HepG2 (cell line): ENCODE measurements at regions not wholly inside any gene's neighbourhood (a gene's known extent, or its start where the extent isn't known, plus 50 kb on each side); places are given as distances from the start of the nearest gene placed in this dataset.

ENCODE experiments used
- ATAC-seq: fragments of 200-7000 bp; cut with Tn5 transposase; 3 replicates; pipeline ENCODE4 v1.9.1; 2020; ENCODE audit warnings: mild to moderate bottlenecking, moderate library complexity
- BruUV-seq: library from RNA; stranded (reverse); fragments of 400-500 nt; replicated peaks from 2 replicates; lab custom pipeline; 2021; lab: Mats Ljungman, UMichigan
- CTCF ChIA-PET: fragments of 300-600 bp; formaldehyde crosslinking; extraction: SDS; loops from one replicate; lab custom pipeline; 2021; ENCODE audit warnings: low total read pairs, inconsistent platforms, low intra/inter-chr PET ratio; lab: Yijun Ruan, JAX
- POLR2A ChIA-PET: fragments of 350-600 bp; sonication (Branson Sonifier 250); formaldehyde crosslinking; loops from one replicate; lab custom pipeline; 2020; ENCODE audit warnings: antibody characterized with exemption, inconsistent platforms; lab: Yijun Ruan, JAX
- DNase-seq: peaks from one replicate; pipeline ENCODE4 v3.0.0-alpha.2; 2015; ENCODE audit warnings: low spot score
- FAIRE-seq: peaks from 3 replicates; lab custom pipeline; 2011; peaks lifted over from hg19 to GRCh38; lab: Jason Lieb, UNC
- H2AFZ ChIP-seq: one replicate; pipeline ENCODE4 v1.6.1; 2011; ENCODE audit warnings: low read length, inconsistent platforms
- H3K27ac ChIP-seq: fragments of 300-600 bp; 3 replicates; pipeline ENCODE4 v1.8.0; 2011; ENCODE audit warnings: mixed run types, mild to moderate bottlenecking, mixed read lengths, low read length, inconsistent platforms; ENCODE audit not compliant: insufficient read depth; ENCODE audit errors: extremely low read length
- H3K27me3 ChIP-seq, 2 experiments: fragments of 200-600 bp in 1 of 2; 2 replicates in 1 of 2; 3 replicates in 1 of 2; pipeline versions ENCODE4 v1.6.0 to v1.8.0; 2011; ENCODE audit warnings: low read length in 2 of 2, mild to moderate bottlenecking in 2 of 2, moderate library complexity in 2 of 2, inconsistent platforms in 1 of 2; ENCODE audit not compliant: insufficient read depth in 2 of 2, control insufficient read depth in 1 of 2
- H3K36me3 ChIP-seq, 2 experiments: fragments of 200-600 bp in 1 of 2; replicated peaks in 1 of 2; 2 replicates in 1 of 2; 3 replicates in 1 of 2; pipeline versions ENCODE4 v1.5.1 to v1.8.0; 2011; ENCODE audit warnings: low read length in 2 of 2, inconsistent platforms in 1 of 2; ENCODE audit not compliant: insufficient read depth in 2 of 2, control insufficient read depth in 1 of 2
- H3K4me1 ChIP-seq: 2 replicates; pipeline ENCODE4 v1.5.1; 2012; ENCODE audit warnings: low read length, inconsistent platforms; ENCODE audit not compliant: insufficient read depth
- H3K4me2 ChIP-seq: 2 replicates; pipeline ENCODE4 v1.6.0; 2011; ENCODE audit warnings: low read depth, low read length, inconsistent platforms
- H3K4me3 ChIP-seq, 3 experiments: fragments of 200-600 bp in 1 of 3; sonication (generic), shearing (Covaris generic) in 1 of 3; replicated peaks in 1 of 3; 2 replicates each; pipeline ENCODE4 v1.5.1; 2011 to 2016; ENCODE audit warnings: low read length in 3 of 3, inconsistent platforms in 2 of 3, low read depth in 2 of 3, mild to moderate bottlenecking in 2 of 3, control low read depth in 1 of 3, mixed read lengths in 1 of 3; ENCODE audit not compliant: insufficient read depth in 1 of 3
- H3K79me2 ChIP-seq: one replicate; pipeline ENCODE4 v1.6.1; 2011; ENCODE audit warnings: low read length, inconsistent platforms; ENCODE audit not compliant: insufficient read depth
- H3K9ac ChIP-seq: 2 replicates; pipeline ENCODE4 v1.6.0; 2011; ENCODE audit warnings: mild to moderate bottlenecking, low read depth, low read length, inconsistent platforms; ENCODE audit not compliant: insufficient read depth
- H3K9me3 ChIP-seq: 2 replicates; pipeline ENCODE4 v1.5.1; 2012; ENCODE audit warnings: mild to moderate bottlenecking, low read length
- H4K20me1 ChIP-seq: 2 replicates; pipeline ENCODE4 v1.6.0; 2011; ENCODE audit warnings: inconsistent platforms, mild to moderate bottlenecking, low read length, moderate library complexity; ENCODE audit not compliant: insufficient read depth
- ATF7 ChIP-seq, 2 experiments: fragments of 450-650 bp in 1 of 2; sonication (generic) in 1 of 2; formaldehyde crosslinking in 1 of 2; IDR thresholded peaks; 2 replicates each; pipeline versions ENCODE4 v1.4.0 to v1.6.1; 2016 to 2020; ENCODE audit warnings: antibody characterized with exemption in 1 of 2, mild to moderate bottlenecking in 1 of 2, missing genetic modification reagents in 1 of 2
- CREB1 ChIP-seq, 2 experiments: fragments of 450-650 bp in 1 of 2; IDR thresholded peaks; 2 replicates each; pipeline ENCODE4 v1.6.1; 2016 to 2017; ENCODE audit warnings: control low read depth in 1 of 2, mild to moderate bottlenecking in 1 of 2, missing compliant biosample characterization in 1 of 2, missing genetic modification characterization in 1 of 2
- DNMT1 ChIP-seq: sonication (generic); formaldehyde crosslinking; IDR thresholded peaks from 2 replicates; pipeline ENCODE4 v1.5.1; 2020; ENCODE audit warnings: mild to moderate bottlenecking, missing genetic modification reagents
- HNF4G ChIP-seq, 2 experiments: sonication (generic) in 1 of 2; formaldehyde crosslinking in 1 of 2; IDR thresholded peaks; 2 replicates each; pipeline versions ENCODE4 v1.4.0 to v1.6.1; 2011 to 2020; ENCODE audit warnings: borderline replicate concordance in 2 of 2, low read depth in 2 of 2, mild to moderate bottlenecking in 2 of 2, low read length in 1 of 2, missing genetic modification reagents in 1 of 2, moderate library complexity in 1 of 2
- MAFF ChIP-seq: IDR thresholded peaks from 2 replicates; pipeline ENCODE4 v1.6.1; 2011; ENCODE audit warnings: low read depth, low read length, improper control_type of control experiment
- NCOA1 ChIP-seq: sonication (generic); formaldehyde crosslinking; IDR thresholded peaks from 2 replicates; pipeline ENCODE4 v1.9.0; 2021; ENCODE audit warnings: missing genetic modification reagents
- RBAK ChIP-seq: sonication (generic); formaldehyde crosslinking; IDR thresholded peaks from 2 replicates; pipeline ENCODE4 v1.5.1; 2020; ENCODE audit warnings: mild to moderate bottlenecking, missing genetic modification reagents
- ZFY ChIP-seq: sonication (generic); formaldehyde crosslinking; IDR thresholded peaks from 2 replicates; pipeline ENCODE4 v1.4.0; 2020; ENCODE audit warnings: missing genetic modification reagents
- ZNF564 ChIP-seq: sonication (generic); formaldehyde crosslinking; IDR thresholded peaks from 2 replicates; pipeline ENCODE4 v1.8.1; 2023; ENCODE audit warnings: mild to moderate bottlenecking, missing genetic modification reagents
- ZNF614 ChIP-seq: IDR thresholded peaks from 2 replicates; pipeline ENCODE4 v1.6.1; 2018; ENCODE audit warnings: missing biosample characterization, missing genetic modification reagents, inconsistent platforms, borderline replicate concordance
- WGBS: methylation state at CpG from one replicate; pipeline ENCODE4 v1.1.6; 2017; ENCODE audit warnings: low lambda C conversion rate; 5-methylcytosine and 5-hydroxymethylcytosine counted together
- in situ Hi-C: cut with HindIII; loops from 2 replicates; pipeline ENCODE4 v1.10.0; 2017; ENCODE audit warnings: low pct_unique_long_range_greater_than_20kb; ENCODE audit not compliant: extremely low pct_ligation_motif_present
- intact Hi-C: fragments of 100-400 bp; cut with micrococcal nuclease; formaldehyde crosslinking; loops from one replicate; pipeline ENCODE4 v1.10.0; 2022; ENCODE audit not compliant: unreplicated experiment
- TF ChIP-seq, protein P1 (sequence below): sonication (generic); formaldehyde crosslinking; IDR thresholded peaks from 2 replicates; pipeline ENCODE4 v1.5.1; 2020; ENCODE audit warnings: mild to moderate bottlenecking, moderate library complexity, missing genetic modification reagents
- TF ChIP-seq, protein P2 (sequence below): sonication (generic); formaldehyde crosslinking; IDR thresholded peaks from 2 replicates; pipeline ENCODE4 v1.4.0; 2020; ENCODE audit warnings: missing genetic modification reagents
- TF ChIP-seq, protein P3 (sequence below): IDR thresholded peaks from 2 replicates; pipeline ENCODE4 v1.6.1; 2012; ENCODE audit warnings: low read length, improper control_type of control experiment
- TF ChIP-seq, protein P4 (sequence below): sonication (generic); formaldehyde crosslinking; IDR thresholded peaks from 2 replicates; pipeline ENCODE4 v1.5.0; 2020; ENCODE audit warnings: mild to moderate bottlenecking, missing genetic modification reagents
- TF ChIP-seq, protein P5 (sequence below): sonication (generic); formaldehyde crosslinking; IDR thresholded peaks from 2 replicates; pipeline ENCODE4 v1.4.0; 2020; ENCODE audit warnings: missing genetic modification reagents, low read depth, mild to moderate bottlenecking, borderline replicate concordance

DNA sequence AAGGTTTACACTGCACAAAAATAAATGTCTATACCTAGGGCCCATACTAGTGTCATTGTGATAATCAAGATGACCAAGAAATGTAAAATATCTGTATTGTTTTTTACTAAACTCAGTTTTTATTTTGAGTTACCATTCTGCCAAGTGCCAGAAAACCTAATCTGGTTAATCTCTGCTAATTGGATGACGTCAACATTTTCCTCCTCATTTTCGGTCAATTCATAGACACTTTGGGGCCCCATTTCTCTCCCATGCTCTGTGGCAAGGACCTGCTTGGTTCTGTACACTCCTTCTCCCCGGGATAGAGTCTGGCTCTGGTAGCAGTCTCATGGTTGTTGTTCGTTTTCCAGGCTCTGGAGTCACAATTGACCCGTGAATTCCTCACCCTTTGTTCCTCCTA, 186.5 kb upstream of the TCF4 start:
- no peak for FAIRE-seq
- no TSS peak for BruUV-seq
- no peaks in the 10 kb centered on the region for H4K20me1 ChIP-seq
- TF ChIP-seq ZNF564 (CRISPR knock-in tag) (no peak), NCOA1 (CRISPR knock-in tag) (no peak), HNF4G (IDR thresholded peaks at IDR 0.05; ENCODE audit: borderline replicate concordance, low read depth, low read length) (no peak), HNF4G (CRISPR knock-in tag; IDR thresholded peaks at IDR 0.05; ENCODE audit: borderline replicate concordance, low read depth) (no peak), ZNF614 (CRISPR knock-in tag) (no peak), ATF7 (IDR thresholded peaks at IDR 0.05) (peak; percentile 93), ATF7 (CRISPR knock-in tag; IDR thresholded peaks at IDR 0.05) (no peak), CREB1 (IDR thresholded peaks at IDR 0.05) (peak; percentile 68), CREB1 (CRISPR knock-in tag; IDR thresholded peaks at IDR 0.05) (no peak), DNMT1 (no peak), ZFY (CRISPR knock-in tag) (no peak), MAFF (no peak), RBAK (CRISPR knock-in tag) (no peak)
- TF ChIP-seq, protein P1, sequence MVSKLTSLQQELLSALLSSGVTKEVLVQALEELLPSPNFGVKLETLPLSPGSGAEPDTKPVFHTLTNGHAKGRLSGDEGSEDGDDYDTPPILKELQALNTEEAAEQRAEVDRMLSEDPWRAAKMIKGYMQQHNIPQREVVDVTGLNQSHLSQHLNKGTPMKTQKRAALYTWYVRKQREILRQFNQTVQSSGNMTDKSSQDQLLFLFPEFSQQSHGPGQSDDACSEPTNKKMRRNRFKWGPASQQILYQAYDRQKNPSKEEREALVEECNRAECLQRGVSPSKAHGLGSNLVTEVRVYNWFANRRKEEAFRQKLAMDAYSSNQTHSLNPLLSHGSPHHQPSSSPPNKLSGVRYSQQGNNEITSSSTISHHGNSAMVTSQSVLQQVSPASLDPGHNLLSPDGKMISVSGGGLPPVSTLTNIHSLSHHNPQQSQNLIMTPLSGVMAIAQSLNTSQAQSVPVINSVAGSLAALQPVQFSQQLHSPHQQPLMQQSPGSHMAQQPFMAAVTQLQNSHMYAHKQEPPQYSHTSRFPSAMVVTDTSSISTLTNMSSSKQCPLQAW (CRISPR knock-in tag), result no peak
- TF ChIP-seq, protein P2, sequence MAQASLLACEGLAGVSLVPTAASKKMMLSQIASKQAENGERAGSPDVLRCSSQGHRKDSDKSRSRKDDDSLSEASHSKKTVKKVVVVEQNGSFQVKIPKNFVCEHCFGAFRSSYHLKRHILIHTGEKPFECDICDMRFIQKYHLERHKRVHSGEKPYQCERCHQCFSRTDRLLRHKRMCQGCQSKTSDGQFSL (CRISPR knock-in tag), result no peak
- TF ChIP-seq, protein P3, sequence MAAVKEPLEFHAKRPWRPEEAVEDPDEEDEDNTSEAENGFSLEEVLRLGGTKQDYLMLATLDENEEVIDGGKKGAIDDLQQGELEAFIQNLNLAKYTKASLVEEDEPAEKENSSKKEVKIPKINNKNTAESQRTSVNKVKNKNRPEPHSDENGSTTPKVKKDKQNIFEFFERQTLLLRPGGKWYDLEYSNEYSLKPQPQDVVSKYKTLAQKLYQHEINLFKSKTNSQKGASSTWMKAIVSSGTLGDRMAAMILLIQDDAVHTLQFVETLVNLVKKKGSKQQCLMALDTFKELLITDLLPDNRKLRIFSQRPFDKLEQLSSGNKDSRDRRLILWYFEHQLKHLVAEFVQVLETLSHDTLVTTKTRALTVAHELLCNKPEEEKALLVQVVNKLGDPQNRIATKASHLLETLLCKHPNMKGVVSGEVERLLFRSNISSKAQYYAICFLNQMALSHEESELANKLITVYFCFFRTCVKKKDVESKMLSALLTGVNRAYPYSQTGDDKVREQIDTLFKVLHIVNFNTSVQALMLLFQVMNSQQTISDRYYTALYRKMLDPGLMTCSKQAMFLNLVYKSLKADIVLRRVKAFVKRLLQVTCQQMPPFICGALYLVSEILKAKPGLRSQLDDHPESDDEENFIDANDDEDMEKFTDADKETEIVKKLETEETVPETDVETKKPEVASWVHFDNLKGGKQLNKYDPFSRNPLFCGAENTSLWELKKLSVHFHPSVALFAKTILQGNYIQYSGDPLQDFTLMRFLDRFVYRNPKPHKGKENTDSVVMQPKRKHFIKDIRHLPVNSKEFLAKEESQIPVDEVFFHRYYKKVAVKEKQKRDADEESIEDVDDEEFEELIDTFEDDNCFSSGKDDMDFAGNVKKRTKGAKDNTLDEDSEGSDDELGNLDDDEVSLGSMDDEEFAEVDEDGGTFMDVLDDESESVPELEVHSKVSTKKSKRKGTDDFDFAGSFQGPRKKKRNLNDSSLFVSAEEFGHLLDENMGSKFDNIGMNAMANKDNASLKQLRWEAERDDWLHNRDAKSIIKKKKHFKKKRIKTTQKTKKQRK, result no peak
- TF ChIP-seq, protein P4, sequence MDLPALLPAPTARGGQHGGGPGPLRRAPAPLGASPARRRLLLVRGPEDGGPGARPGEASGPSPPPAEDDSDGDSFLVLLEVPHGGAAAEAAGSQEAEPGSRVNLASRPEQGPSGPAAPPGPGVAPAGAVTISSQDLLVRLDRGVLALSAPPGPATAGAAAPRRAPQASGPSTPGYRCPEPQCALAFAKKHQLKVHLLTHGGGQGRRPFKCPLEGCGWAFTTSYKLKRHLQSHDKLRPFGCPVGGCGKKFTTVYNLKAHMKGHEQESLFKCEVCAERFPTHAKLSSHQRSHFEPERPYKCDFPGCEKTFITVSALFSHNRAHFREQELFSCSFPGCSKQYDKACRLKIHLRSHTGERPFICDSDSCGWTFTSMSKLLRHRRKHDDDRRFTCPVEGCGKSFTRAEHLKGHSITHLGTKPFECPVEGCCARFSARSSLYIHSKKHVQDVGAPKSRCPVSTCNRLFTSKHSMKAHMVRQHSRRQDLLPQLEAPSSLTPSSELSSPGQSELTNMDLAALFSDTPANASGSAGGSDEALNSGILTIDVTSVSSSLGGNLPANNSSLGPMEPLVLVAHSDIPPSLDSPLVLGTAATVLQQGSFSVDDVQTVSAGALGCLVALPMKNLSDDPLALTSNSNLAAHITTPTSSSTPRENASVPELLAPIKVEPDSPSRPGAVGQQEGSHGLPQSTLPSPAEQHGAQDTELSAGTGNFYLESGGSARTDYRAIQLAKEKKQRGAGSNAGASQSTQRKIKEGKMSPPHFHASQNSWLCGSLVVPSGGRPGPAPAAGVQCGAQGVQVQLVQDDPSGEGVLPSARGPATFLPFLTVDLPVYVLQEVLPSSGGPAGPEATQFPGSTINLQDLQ, result no peak
- TF ChIP-seq, protein P5, sequence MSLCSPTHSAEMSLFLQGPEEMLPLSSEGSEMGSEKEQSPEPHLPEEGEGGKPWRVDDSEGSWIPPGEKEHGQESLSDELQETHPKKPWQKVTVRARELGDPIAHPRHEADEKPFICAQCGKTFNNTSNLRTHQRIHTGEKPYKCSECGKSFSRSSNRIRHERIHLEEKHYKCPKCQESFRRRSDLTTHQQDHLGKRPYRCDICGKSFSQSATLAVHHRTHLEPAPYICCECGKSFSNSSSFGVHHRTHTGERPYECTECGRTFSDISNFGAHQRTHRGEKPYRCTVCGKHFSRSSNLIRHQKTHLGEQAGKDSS (CRISPR knock-in tag), result no peak
- TF ChIP-seq, all 625 proteins: peak for 2
- Histone ChIP-seq H3K4me2 (no peak overlapping the region), H3K36me3 (no peaks in the 10 kb centered on the region), H3K4me1 (no peaks in the 10 kb centered on the region), H3K79me2 (no peaks in the 10 kb centered on the region), H3K27ac (no peak overlapping the region), H3K27me3 (no peaks in the 10 kb centered on the region), H3K4me3 (no peak overlapping the region), H3K9me3 (peaks cover 10% of the 10 kb centered on the region), H2AFZ (no peak overlapping the region), H3K9ac (no peak overlapping the region)
- DNase-seq (no peak), ATAC-seq (no peak)
- 7% methylated on average over 5 of the region's 5 CpGs for WGBS
- ChIA-PET POLR2A (no interaction called here), CTCF (no interaction called here)
- in situ Hi-C loops, result no loop called here
- intact Hi-C loops, result no loop called here
